Stomach (tissue), 4 donors: ENCODE measurements at regions not wholly inside any gene's neighbourhood (a gene's known extent, or its start where the extent isn't known, plus 50 kb on each side); places are given as distances from the start of the nearest gene placed in this dataset.

Experiments used
- POLR2A ChIP-seq, 4 donors: fragments of 450-650 bp; IDR thresholded peaks; one replicate each; pipeline ENCODE4 v1.6.1; 2016; ENCODE audit warnings: antibody characterized with exemption in 4 of 4, control low read depth in 2 of 4, mild to moderate bottlenecking in 1 of 4, moderate library complexity in 1 of 4
- TF ChIP-seq, protein P1 (sequence below), 7 experiments: fragments of 450-650 bp in 4 of 7; fragments of 200-600 bp in 3 of 7; sonication (generic) in 3 of 7; IDR thresholded peaks; one replicate each; pipeline ENCODE4 v1.5.1; 2016 to 2019; ENCODE audit warnings: antibody characterized with exemption in 7 of 7, control low read depth in 2 of 7, mild to moderate bottlenecking in 1 of 7

DNA sequence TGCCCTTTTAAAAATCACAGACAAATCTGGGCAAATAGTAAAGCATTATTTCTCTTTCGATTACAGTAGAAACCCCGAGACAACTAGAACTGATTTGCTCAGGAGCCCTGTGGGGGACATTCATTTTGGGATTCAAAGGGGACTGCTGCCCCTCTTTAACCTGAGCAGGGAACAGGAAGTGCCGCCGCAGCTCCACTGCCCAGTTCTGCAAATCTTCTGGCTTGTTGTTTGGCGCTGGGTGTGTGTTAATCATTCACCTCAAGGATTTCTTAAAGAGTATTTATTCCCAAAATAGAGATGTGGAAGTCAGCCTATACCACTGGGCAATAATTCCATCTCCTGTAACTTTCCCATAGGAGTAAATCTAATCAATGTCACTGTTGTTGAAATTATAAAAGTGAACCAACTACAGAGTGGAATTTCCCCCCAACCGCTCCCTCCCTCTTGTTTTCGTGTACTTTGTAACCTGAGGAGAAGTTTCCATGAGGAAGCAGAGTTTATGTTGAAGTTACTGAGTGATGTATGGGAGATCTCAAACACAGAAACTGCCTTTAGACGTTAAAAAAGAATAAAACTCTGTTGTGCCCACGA, 515.8 kb downstream of the KLF12 start:
- TF ChIP-seq, protein P1, sequence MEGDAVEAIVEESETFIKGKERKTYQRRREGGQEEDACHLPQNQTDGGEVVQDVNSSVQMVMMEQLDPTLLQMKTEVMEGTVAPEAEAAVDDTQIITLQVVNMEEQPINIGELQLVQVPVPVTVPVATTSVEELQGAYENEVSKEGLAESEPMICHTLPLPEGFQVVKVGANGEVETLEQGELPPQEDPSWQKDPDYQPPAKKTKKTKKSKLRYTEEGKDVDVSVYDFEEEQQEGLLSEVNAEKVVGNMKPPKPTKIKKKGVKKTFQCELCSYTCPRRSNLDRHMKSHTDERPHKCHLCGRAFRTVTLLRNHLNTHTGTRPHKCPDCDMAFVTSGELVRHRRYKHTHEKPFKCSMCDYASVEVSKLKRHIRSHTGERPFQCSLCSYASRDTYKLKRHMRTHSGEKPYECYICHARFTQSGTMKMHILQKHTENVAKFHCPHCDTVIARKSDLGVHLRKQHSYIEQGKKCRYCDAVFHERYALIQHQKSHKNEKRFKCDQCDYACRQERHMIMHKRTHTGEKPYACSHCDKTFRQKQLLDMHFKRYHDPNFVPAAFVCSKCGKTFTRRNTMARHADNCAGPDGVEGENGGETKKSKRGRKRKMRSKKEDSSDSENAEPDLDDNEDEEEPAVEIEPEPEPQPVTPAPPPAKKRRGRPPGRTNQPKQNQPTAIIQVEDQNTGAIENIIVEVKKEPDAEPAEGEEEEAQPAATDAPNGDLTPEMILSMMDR (IDR thresholded peaks at IDR 0.05), result no peak
- TF ChIP-seq POLR2A (IDR thresholded peaks at IDR 0.05), result no peak
